CD4-positive, alpha-beta T cell treated with Interleukin-1 beta for 1 hour (primary cell): ENCODE measurements at regions not wholly inside any gene's neighbourhood (a gene's known extent, or its start where the extent isn't known, plus 50 kb on each side); places are given as distances from the start of the nearest gene placed in this dataset.
"Not testable (repeated sequence)": the region's sequence is repeated elsewhere in the genome, so short reads cannot be mapped to it uniquely, and the experiment has no call there.

Experiments used
- DNase-seq, 2 donors: peaks; one replicate each; pipeline ENCODE4 v3.0.0-alpha.2; 2020 to 2022

DNA sequence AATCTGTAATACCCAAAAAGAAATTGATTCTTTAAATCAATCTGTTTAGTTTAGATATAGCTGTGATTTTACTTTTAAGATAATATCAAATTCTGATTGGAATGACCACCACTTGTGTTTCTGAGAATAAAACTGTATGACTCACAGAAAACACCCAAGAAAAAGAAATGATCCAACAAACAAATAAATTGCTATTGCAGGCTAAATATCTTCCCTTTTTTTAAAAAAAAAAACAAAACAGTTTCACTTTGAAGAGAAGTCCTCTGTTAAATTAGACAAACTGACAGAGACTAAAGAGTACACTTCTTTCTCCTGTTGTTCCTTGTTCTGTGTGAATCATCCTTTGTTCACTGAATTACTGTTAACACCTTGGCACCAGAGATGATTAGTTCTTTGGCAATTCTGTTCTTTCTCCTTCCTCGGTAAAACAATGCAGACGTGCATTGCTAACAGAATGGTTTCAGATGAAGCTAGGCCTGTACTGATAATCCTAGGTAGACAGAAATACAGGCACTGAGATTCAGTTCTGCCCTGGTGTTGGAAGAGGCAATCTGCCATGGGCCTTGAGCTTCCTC, 895.2 kb upstream of the CITED2 start:
- DNase-seq = no peak

DNA sequence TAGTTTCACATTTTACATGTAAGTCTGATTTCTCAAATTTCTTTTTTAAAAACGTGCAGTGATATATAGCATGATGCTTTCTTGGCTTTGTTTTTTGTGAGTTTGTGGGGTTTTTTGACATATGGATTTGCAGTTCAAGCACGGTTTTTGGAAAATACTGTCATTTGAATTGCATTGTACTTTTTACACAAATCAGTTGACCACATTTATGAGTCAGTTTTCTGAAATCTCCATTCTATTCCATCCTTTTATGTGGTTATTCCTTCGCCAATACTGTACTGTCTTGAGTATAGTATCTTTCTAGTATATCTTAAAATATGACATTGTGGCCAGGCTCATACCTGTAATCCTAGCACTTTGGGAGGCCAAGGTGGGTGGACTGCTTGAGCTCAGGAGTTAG, 890.0 kb upstream of the CITED2 start:
- no peak for DNase-seq

DNA sequence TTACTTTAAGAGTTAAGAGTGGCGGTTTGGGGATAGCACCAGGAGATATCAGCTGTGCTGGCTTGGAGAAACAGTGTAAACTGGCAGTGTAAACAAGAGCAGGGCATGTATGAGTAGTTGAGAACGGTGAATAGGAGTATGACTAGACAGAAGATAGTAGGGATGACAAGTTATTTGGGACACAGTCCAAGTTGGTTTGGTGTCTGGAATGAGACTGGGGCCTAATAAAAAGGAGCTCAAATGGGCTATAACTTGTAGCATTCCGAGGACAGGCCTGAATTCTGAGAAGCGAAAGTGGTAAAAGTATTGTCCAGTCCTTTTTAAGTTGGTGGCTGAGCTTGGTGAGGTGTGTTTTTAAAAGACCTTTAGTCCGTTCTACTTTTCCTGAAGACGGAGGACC, 883.9 kb upstream of the CITED2 start:
- not testable (repeated sequence) for DNase-seq

DNA sequence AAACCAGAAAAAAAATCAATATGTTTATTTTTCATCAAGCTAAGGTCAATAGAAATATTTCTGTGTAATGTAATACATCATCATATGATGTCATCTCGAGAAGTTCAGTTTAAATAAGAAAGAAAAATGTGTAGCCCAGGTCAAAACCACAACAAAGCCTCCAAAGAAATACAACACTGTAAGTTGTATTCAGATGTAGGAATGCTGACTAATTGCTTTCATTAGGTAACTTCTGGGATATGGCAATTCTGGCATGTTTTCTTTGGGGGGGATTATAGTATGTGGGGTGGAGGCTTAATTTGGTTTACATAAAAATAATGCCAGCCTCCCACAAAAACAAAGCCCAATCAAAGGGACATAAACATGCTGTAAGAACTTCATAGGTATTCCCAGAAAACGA, 881.8 kb upstream of the CITED2 start:
- no peak for DNase-seq

DNA sequence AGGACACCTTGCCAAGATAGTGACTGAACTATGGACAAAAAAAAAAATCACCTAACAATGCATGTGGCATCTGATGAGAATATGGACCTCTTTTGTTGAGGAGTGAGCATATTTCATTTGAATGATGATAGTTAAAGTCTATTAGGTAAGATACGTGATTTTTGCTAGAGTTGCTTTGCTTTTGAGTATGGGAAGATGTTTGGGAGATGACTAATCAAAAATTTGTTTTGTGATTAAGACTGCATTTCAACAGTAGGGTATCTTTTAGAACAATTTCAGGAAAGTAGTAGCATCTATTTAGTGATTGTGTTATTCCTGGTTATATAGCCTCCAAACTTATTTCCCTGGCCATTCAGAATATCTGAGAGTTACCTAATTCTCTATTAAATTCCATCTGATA, 878.6 kb upstream of the CITED2 start:
- DNase-seq = no peak

DNA sequence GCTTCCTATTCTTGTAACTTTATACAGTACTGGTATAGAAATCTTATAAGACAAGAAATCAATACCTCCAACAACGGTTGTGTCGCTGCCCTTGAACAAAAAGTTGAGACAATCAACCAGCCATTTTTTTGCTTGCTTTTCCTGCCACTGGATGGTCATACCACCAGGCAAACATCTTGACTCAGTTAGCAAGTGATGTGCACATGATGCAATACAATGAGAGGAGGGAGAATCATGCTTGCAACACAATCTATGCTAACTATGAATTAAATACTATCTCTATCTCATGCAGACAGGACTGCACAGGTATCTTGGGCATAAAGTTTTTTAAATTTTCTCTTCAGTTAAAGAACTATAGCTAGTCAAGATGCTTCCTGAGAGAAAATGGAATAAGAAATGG, 877.7 kb upstream of the CITED2 start:
- no peak for DNase-seq

DNA sequence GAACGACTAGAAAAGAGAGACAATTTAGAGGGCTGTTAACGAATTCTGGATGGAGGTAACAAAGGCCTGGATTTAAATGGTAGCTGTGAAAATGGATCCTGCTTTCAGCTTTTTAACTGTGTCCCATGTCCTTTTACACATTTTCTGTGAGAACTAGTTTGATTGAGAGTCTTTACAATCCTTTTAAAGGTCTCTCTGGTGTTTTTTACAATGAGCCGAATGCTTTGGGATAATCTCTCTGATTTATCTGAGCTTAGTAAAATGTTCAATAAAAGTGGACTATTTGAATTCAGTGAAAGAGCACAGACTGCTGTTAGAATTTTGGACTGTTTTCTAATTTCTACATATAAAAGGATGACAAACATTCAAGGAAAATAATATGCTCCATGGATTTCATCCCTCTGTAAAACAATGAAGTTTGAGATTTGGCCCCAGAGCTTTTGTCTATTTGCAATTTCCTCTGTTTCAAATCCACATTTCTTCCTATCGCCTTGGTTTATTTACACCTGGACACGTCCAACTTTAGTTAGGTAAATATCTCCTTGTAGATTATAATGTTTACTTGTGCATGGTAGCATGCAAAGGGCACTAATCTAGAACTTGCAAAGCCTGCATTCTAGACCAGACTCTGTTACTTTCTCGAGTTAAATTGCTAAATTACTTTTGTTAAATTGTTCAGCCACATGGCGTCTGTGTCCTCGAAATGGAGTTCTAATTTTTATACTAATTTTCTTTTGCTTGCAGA, 871.0 kb upstream of the CITED2 start:
- no peak for DNase-seq

DNA sequence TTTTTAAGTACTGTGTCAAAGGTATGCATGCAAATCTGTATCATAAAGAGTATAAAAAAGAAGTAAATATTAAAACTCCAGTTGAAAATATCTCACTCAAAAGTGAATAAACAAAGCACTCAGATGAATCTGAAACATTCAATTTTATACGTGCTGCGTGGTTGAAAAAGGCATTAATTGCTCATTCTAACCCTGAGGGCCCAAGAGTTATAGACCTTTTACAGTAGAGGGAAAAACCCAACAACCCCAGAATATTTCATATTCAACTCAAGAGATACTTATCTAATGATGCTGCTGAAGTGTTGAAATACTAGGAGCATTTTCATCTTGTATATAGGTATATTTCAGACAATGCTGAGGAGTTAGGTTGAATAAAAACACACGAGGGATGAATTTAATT, 862.8 kb upstream of the CITED2 start:
- DNase-seq = no peak

DNA sequence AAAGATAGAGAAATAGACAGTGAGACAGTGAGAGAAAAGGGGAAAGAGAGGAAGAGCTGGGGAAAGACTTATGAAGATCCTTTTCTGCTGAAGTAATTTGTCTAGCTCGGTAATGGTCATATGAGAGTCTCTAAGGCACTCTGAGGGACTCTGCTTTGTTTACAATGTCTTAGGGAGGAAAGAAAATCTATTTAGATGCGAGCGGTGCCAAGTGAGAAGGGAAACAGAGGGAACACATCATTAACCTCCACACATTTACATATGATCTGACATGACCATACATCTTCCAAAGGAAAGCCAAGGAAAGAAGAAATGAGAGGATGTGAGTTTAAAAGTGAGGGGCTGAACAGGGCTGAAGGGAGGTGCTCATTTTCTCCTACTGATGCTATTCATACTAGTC, 862.3 kb upstream of the CITED2 start:
- no peak for DNase-seq

DNA sequence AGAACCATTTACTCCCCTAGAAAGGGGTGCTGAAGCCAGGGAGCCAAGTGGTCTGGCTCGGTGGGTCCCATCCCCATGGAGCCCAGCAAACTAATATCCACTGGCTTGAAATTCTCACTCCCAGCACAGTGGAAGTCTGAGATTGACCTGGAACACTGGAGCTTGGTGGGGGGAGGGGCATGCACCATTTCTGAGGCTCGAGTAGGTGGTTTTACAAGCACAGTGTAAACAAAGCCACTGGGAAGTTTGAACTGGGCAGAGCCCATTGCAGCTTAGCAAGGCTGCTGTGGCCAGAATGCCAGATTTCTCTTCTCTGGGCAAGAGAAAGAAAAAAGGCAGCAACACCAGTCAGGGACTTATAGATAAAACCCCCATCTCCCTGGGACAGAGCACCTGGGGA, 855.8 kb upstream of the CITED2 start:
- no peak for DNase-seq

DNA sequence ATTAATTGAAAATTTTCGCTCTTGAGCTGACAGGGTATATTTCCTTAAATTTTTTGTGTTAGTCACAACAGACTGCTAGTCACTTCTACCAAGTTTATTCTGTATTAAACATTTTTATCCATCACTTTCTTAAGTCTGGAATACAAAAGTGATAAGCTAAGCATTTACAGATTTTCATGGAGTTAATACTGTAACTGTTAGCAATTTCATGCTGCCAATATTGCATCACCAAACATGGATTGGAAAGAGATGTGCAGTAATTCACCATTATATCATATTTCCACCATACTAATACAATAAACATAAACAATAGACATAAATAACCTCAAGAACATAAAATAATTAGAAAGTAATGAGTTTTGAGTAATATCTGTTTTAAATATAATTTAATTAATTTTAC, 854.0 kb upstream of the CITED2 start:
- DNase-seq = no peak

DNA sequence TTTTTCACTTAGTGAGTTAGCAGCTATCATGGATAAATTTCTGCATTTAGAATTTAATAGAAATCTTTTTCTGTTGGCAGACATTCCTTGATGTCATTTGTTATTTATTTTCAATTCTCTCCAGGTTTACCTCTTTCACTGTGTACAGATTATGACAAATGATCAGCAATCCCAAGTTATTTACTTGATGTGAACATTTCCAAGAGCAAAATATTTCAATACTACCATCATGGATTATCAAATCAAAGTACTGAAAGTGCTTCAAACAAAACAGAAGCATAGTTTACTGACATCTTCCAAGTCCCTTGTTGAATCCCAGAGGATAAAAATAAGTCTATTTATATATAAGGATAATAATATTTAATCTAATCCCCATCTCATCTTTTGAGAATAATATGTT, 852.2 kb upstream of the CITED2 start:
- DNase-seq = no peak

DNA sequence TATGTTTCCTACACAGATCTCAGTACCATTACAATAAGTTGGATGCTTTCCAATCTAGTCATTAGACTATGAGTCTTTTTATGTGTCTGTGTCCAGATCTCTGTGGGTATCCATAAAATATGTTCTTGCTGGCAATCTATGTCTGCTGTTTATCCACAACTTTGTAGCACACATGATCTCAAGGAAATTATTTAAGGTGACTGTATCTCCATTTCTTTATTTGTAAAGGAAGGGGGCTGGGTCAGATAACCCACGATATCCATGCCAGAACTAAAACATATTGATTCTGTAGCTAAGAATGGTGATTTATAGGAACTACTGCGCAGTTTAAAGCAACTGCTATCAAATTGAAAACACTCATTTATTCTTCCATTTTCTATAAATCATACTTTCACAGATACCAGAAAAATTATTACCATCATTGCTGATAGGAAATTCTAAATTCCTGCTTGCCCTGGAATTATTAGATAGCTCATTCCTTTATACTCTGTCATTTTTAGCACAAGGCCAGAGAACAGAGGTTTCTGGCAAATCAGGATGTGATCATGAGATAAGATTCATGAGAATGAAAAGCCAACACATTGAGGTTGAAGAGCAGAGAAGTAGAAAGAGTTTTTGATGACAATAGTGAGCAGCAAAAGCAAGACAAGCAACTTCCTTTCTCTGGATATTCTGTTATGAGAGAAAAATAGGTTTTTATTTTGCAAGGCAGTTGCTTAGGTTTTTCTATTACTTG, 851.4 kb upstream of the CITED2 start:
- DNase-seq = no peak

DNA sequence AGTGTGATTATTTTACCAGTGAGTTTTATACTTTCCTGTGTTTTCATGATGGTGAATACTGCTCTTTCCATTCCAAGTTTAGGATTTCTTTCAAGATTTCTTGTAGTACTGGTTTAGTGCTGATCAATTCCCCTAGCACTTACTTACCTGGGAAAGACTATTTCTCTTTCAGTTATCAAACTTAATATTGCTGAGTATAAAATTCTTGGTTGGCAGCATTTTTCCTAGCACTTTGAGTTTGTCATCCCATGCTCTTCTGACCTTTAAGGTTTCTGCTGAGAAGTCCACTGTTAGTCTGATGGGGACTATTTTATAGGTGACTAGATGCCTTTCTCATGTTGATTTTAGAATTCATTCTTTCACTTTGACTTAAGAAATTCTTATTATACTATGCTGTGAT, 842.8 kb upstream of the CITED2 start:
- no peak for DNase-seq

DNA sequence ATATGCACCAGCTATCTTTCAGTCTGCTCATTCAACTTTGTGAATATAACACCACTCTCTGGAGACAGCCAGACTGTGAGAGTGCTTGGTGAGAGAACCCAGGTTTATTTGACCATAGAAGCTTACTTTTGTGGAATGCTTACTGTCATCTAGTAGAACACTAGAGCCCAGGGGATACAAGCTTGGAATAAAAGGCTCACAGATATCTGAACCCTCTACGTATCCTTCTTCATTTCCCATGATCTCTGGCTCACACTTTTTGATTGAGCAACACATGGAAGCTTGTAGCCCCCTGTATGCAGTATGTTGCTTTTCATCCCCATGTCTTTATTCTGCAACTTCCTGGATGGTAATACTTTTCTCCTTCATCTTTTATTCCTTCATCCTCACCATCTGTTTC, 835.3 kb upstream of the CITED2 start:
- DNase-seq = no peak

DNA sequence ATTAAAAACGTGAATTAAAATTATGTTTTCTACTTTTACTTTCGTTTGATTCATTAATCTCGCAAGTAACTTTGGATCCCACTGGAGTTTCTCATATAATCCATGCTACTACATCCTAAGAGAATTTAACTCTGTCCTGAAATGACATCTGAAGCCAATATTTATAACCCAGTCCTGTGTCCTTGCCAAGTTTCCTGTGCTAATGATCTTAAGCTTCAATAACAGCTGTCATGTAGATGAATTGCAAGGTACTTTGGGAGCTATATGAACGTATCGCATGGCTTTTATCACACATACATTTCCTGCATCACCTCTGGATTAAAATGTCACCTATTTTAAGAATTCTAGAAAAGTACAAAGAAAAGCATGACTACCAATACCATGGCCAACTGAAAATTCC, 833.8 kb upstream of the CITED2 start:
- DNase-seq = no peak

DNA sequence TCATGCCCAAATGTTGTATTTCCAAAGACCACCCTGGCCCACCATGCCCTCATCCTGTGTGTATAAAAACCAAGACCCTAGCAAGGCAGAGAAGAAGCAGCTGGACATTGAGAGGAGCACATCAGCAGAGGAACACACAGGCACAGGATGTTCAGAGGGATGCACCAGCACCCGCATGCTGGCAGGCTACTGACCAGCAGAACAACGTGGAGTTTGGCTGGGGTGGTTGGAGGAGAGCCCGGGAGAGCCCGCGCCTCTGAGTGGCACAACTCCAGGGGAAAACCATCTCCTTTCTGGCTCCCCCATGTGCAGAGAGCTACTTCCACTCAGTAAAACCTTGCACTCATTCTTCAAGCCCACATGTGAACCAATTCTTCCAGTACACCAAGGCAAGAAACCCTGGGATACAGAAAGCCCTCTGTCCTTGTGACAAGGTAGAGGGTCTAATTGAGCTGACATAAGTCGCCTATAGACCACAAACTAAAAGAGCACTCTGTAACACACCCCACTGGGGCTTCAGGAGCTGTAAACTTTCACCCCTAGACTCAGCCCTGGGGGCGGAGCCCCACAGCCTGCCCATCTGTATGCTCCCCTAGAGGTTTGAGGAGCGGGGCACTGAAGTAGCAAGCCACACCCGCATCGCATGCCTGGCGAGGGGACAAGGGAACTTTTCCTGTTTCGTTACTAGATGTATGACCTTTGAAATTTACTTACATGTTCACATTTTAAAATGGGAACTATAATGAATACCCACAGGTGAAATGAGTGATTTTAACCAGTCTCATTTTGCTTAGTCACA, 831.5 kb upstream of the CITED2 start:
- DNase-seq = no peak

DNA sequence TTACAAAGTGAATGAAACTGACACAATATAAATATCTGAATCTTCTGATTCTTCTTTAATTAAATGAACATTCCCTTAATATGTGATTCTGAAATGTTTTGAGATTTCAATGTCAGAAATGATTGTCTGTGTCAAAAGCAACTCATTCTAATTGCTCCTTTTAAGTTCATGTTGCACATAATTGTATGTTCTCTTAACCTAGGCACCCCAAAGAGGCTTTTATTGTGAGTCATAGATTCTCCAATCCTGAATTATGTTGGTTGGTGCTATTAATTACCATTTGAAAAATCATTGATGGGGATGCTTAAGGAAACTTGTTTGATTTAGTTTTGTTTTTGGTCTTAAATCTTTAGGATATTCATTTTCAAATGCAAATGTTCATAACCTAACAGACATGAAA, 829.7 kb upstream of the CITED2 start:
- DNase-seq = no peak

DNA sequence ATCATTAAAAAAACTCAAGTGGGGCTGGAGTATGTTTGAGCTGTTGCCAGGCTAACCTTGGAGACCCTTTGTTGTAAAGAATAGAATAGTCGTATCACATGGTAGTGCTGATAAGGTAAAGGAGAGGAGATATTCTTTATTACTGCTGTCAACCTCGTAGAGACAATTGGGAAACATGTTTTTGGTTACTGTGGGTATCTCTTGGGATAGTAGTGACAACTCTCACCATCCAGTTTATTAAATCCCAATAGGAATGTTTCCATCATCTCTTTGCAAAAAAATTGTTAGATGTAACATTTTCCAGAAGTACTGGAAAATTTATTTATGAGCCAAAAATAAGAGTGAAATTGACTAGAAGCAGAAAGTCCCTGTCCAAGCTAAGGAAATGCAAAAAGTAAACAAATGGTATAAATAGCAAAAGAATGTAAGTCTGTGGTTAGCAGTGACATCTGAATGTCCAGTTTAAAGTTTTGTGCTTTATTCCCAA, 829.3 kb upstream of the CITED2 start:
- no peak for DNase-seq

DNA sequence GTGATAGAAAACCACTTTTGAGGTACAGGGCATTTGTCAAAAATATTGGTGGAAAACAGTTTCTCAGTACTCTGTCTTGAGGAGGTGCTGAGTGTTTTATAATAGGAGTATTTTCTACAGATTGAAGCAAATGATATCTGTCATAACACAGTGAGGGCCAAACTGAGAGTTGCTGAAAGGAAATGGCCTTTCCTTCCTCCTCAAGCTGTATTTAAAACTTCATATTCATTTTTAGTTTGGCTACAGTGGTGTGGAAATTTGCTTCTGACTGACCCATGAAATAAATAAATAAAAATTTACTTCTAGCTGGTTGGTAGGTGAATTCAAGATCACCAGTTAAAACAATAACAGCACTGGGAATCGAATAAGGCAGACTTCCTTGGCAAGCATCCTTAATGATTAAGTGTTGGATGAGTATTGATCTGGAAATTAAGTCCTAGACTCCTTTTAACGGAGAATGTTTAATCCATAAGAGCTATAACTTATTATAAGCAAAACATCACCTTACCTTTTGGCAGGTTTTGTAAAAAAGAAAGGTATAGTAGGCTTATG, 828.6 kb upstream of the CITED2 start:
- DNase-seq = no peak

DNA sequence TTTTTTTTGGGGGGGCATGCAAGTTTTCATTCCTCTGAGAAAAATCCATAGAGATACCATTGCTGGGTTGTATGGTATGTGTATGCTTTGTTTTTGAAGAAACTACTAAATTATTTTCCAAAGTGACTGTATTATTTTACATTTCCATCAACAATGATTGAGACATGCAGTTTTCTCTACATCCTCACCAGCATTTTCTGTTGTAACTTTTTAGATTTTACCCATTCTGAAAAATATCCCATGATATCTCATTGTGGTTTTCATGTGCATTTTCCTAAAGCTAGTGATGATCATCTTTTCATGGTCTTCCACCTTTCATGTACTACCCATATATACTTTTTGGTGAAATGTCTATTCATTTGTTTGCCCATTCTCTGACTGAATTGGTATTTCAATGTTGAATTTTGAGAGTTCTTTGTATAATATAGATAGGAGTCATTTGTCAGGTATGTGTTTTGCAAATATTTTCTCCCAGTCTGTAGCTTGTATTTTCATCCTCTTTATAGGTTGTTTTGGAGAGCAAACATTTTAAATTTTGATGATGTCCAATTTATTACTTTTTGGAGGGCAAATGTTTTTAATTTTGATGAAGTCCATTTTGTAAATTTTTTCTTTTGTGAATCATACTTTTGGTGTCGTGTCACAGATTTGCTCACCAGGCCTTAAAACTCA, 827.5 kb upstream of the CITED2 start:
- DNase-seq = no peak

DNA sequence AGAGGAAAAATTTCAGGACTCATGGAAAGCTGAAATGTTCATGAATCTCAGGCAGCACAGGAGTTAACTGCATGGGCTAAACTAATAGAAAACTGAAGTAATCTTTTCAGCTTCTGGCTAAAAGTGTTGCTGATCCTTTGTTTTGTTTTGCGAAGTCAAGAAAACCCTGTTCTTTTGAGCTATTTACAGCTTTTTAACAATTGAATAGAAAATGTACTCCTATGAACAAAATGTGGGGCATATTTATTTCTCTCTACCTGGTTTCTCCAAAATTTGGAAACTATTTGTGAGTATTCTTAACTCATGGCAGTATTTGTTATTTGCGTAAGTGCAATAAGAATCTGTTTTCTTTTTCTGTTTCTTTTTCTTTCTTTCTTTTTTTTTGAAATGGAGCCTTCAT, 818.8 kb upstream of the CITED2 start:
- DNase-seq = no peak

DNA sequence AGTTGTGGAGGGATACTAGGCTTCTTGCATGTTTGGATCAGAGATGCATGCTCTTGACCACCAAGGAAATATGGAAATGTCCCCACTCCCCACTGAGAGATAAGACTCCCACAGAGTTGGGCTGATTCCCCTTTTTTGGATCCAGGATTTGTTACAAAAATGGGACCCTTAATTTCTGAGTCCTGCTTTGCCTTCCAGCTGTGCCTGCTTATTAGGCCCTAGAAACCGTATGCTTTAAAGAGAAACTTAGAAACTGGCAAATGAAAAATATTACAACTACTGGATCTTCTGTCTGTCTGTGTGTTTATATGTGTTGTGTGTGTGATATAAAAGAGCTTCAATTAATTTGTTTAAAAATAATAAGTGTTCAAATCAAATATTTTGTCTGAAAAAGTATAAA, 817.6 kb upstream of the CITED2 start:
- no peak for DNase-seq
